HG02840 (cell line): ENCODE measurements at regions not wholly inside any gene's neighbourhood (a gene's known extent, or its start where the extent isn't known, plus 50 kb on each side); places are given as distances from the start of the nearest gene placed in this dataset.
A peak's percentile ranks its signal among the peaks of the same experiment; 100 is the strongest.

Experiments
- ATAC-seq: cut with Tn5 transposase; IDR thresholded peaks from one replicate; pipeline ENCODE4 v1.9.1; 2021; ENCODE audit warnings: mild to moderate bottlenecking, moderate library complexity, moderate number of reproducible peaks; ENCODE audit not compliant: unreplicated experiment, low FRiP score

DNA sequence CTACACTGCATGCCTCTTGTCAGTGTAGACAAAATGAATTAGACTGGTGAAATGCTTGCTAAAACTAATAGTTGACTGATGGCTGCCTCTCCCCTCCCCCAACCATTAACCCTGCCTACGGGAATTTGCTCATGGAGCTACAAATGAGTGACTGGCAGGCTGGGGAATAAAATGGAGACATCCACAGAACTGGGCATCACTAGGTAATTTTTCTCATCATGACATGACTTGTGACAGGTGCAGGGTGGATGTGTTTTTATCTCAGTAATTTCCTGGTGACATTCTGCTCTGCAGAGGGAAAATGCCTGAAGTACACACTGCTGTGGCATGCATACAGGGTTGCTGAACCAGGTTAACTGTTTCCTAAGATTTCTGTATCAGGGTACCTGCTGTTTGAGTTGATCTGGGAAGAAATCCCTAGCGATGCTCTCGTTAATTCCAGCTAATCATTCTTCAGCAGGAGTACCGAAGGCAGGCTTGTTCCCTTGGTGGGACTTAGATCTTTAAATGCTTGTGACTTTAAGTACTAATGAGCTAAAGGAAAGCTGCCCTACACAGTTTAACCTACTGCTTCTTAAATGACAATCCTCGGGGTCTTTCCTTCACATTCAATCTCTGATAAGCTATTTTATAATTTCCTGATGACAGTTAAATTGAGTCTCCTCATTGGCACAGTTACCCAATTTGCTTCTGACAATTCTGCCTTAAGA, 376.3 kb upstream of the LCORL start:
- no peak for ATAC-seq

GRCh38 chr4:18394656-18395055, 373.1 kb upstream of the LCORL start:
- ATAC-seq = no peak

DNA sequence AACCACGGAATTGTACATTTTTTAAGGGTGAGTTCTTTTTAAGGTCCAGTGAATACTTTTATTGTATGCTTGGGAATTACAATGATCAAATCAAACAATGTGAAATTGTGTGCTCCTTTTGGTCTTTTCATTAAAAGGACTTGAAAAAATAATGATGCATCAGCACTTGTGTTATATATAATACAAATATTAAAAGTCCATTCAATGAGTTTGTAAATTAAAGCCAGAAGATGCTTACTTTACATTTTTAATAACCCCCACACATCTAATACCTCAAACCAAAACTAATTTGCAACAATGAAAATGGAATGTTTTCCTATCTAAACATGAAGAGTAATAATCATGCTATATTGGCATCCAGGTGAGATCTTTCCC, 369.8 kb upstream of the LCORL start:
- ATAC-seq = no peak

GRCh38 chr4:18390655-18391353, 369.2 kb upstream of the LCORL start:
- no peak for ATAC-seq

- no peak for ATAC-seq
Measured at GRCh38 chr4:18389115-18389514, 367.6 kb upstream of the LCORL start.

DNA sequence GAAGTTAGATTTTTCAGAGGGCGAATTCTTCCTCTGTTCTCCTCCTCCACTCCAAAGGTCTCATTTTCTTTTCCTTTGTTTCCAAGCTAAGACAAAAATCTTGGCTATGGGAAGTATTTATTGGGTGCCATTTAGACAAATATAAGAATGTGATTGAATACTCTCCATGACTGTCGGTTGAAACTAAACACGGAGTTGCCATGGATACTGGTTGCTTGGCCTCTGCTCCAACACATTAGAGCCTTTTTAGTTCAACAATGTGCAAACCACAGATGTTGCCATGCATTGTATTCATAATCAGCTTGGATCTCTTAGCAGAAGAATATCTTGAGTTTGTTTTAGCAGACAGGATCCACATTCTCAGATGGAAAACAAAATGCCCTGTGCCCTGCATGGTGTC, 366.5 kb upstream of the LCORL start:
- no peak for ATAC-seq

GRCh38 chr4:18381186-18381585, 359.6 kb upstream of the LCORL start:
- ATAC-seq = no peak

DNA sequence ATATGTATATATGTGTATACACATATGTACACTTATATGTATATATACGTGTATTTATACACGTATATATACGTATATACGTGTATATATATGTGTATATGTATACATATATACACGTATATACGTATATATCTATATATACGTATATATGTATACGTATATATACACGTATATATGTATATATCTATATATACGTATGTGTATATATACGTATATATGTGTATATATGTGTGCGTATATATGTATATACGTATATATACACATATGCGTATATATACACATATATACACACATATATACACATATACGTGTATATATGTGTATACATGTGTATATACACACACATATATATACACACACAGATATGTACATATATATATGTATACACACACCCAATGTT, 348.0 kb upstream of the LCORL start:
- ATAC-seq = no peak

DNA sequence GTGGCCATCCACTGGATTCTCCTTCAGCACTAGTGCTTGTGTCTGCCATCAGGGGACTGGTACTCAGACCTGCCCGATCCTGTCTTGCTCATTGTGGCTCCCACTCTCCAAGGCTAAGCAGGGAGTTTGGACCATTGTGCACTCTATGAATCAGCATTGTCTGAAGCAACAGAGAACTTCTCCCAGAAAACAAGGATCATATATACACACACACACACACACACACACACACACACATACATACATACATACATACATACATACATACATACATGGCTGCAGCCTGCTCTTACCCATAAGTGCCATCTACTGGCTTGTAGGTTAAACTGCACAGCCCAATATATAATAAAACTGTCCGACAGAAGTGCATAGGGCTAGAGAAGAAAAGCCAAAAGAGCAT, 345.3 kb upstream of the LCORL start:
- peak; percentile 77 for ATAC-seq

GRCh38 chr4:18366136-18366535, 344.6 kb upstream of the LCORL start:
- ATAC-seq = no peak

GRCh38 chr4:18343581-18343980, 322.0 kb upstream of the LCORL start:
- ATAC-seq = no peak

GRCh38 chr4:18342847-18343246, 321.3 kb upstream of the LCORL start:
- ATAC-seq = no peak

- no peak for ATAC-seq
Measured at GRCh38 chr4:18321956-18322530, 300.5 kb upstream of the LCORL start.

- no peak for ATAC-seq
Measured at GRCh38 chr4:18319431-18319830, 297.9 kb upstream of the LCORL start.

DNA sequence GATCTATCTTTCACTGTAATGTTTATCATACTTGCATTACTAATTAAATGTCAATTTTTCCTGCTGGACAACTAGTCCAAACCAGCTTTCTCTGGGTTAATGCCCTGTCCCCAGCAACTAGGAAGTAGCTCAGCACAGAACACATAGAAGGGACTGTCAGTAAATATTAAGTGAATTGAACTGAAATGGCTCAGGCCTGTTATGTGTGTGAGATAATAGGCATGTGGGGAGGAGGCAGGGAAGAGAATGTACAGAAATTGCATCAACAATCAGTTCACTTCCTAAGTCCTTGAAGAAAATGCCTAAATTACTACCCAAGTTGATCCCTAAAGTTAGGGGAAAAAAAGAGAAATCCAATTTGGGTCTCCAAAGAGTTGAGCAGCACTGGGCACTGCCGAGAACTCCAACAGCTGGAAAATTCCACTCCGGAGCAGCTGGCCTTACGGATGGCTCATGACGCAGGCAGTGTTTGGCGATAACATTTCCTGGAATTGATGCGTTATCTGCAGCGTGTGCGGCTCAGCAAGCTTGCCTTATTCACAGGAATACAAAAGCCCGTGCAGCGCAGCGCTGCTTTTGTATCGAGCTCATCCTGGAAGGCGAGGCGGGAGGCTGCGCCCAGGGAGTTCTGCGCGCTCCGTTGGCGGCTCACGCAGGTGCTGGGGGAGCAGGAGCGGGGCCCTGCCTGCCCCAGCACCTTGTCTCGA, 297.3 kb upstream of the LCORL start:
- no peak for ATAC-seq

DNA sequence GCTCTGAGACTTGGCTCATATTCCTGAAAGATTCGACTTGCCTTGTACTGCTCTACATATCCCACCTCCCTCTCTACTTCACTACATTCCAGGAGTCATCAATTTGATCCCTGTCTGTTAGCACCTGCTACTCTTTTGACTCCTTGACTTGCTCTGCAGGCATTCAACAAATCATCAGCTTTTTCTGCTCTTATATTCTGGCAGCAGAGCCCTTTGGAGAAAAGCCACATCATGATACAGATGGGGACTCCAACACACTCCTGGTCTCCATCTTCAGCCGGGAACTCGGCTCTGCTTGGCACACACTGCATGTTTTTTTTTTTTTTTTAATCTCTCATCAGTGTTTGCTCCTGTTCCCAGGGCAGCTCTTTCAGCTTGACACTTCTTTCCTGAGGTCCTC, 293.2 kb upstream of the LCORL start:
- no peak for ATAC-seq

- no peak for ATAC-seq
Measured at GRCh38 chr4:18297684-18298083, 276.1 kb upstream of the LCORL start.

GRCh38 chr4:18296411-18296810, 274.9 kb upstream of the LCORL start:
- ATAC-seq = no peak

- no peak for ATAC-seq
Measured at GRCh38 chr4:18294846-18295245, 273.3 kb upstream of the LCORL start.

DNA sequence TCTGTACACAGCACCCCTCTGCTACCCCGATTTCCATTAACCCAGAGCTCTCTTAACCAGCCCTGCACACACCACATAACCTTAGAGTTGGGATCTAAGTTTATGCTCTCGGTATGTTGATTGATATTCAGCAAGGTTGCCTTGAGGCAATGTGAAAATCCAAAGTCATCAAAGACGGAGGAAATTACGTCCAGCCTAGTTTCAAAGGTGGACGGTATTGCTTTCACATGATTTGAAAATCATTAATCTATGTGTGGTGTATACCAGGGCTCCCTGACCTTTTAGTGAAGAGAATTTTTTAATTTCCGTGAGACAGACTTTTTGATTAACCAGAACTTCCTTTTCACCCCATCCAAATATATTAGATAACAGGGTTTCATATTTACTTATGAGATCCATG, 272.5 kb upstream of the LCORL start:
- no peak for ATAC-seq

- ATAC-seq = no peak
Measured at GRCh38 chr4:18292411-18292810, 270.9 kb upstream of the LCORL start.
